GM23248 (cell line): ENCODE measurements at regions not wholly inside any gene's neighbourhood (a gene's known extent, or its start where the extent isn't known, plus 50 kb on each side); places are given as distances from the start of the nearest gene placed in this dataset.
A peak's percentile ranks its signal among the peaks of the same experiment; 100 is the strongest.

Experiments
- DNase-seq: peaks from one replicate; pipeline ENCODE4 v3.0.0-alpha.2; 2015
- H2AFZ ChIP-seq: fragments of 200-600 bp; sonication (generic); 2 replicates; pipeline ENCODE4 v1.6.1; 2016; ENCODE audit warnings: antibody characterized with exemption
- H3F3A ChIP-seq: fragments of 200-600 bp; sonication (generic); 2 replicates; pipeline ENCODE4 v1.6.1; 2016; ENCODE audit warnings: mild to moderate bottlenecking, antibody characterized with exemption, mixed run types; ENCODE audit not compliant: insufficient read depth
- H3K27ac ChIP-seq: fragments of 200-600 bp; sonication (generic); 2 replicates; pipeline ENCODE4 v1.5.1; 2016; ENCODE audit warnings: mild to moderate bottlenecking
- H3K27me3 ChIP-seq: fragments of 200-600 bp; sonication (generic); replicated peaks from 2 replicates; pipeline ENCODE4 v1.6.1; 2016; ENCODE audit warnings: mild to moderate bottlenecking; ENCODE audit not compliant: insufficient read depth
- H3K36me3 ChIP-seq: fragments of 200-600 bp; sonication (generic); 2 replicates; pipeline ENCODE4 v1.6.1; 2016; ENCODE audit warnings: low read depth, mild to moderate bottlenecking
- H3K4me1 ChIP-seq: fragments of 200-600 bp; sonication (generic); 2 replicates; pipeline ENCODE4 v1.6.1; 2016; ENCODE audit warnings: mild to moderate bottlenecking; ENCODE audit not compliant: insufficient read depth
- H3K4me2 ChIP-seq: fragments of 200-600 bp; sonication (generic); one replicate; pipeline ENCODE4 v1.6.1; 2016; ENCODE audit warnings: mild to moderate bottlenecking; ENCODE audit not compliant: unreplicated experiment
- H3K4me3 ChIP-seq: fragments of 200-600 bp; sonication (generic); 2 replicates; pipeline ENCODE4 v1.5.1; 2016; ENCODE audit warnings: mild to moderate bottlenecking
- H3K79me2 ChIP-seq: fragments of 200-600 bp; sonication (generic); 2 replicates; pipeline ENCODE4 v1.6.1; 2016; ENCODE audit warnings: mild to moderate bottlenecking; ENCODE audit not compliant: insufficient read depth
- H3K9ac ChIP-seq: fragments of 200-600 bp; sonication (generic); 2 replicates; pipeline ENCODE4 v1.6.1; 2016; ENCODE audit warnings: mild to moderate bottlenecking
- H3K9me2 ChIP-seq: fragments of 200-600 bp; sonication (generic); 2 replicates; pipeline ENCODE4 v1.6.1; 2016; ENCODE audit warnings: mixed run types, mild to moderate bottlenecking, moderate library complexity; ENCODE audit not compliant: insufficient read depth
- H3K9me3 ChIP-seq: fragments of 200-600 bp; sonication (generic); one replicate; pipeline ENCODE4 v1.6.1; 2017; ENCODE audit warnings: low read depth
- H4K20me1 ChIP-seq: fragments of 200-600 bp; sonication (generic); 2 replicates; pipeline ENCODE4 v1.6.0; 2016; ENCODE audit not compliant: insufficient read depth
- EZH2 ChIP-seq: fragments of 200-600 bp; sonication (generic); IDR thresholded peaks from 2 replicates; pipeline ENCODE4 v1.6.1; 2018; ENCODE audit warnings: antibody characterized with exemption, mild to moderate bottlenecking; ENCODE audit not compliant: insufficient read depth, poor library complexity, severe bottlenecking
- EZH2phosphoT487 ChIP-seq: fragments of 200-600 bp; sonication (generic); IDR thresholded peaks from 2 replicates; pipeline ENCODE4 v1.6.1; 2018; ENCODE audit warnings: antibody characterized with exemption, moderate library complexity, mild to moderate bottlenecking, low read depth; ENCODE audit not compliant: insufficient read depth
- WGBS, 2 experiments: methylation state at CpG; one replicate each; pipeline ENCODE4 v1.1.6; 2015 to 2017; ENCODE audit warnings: low lambda C conversion rate in 2 of 2, low coverage in 1 of 2; ENCODE audit errors: missing lambda C conversion rate in 2 of 2; 5-methylcytosine and 5-hydroxymethylcytosine counted together
- in situ Hi-C: fragments of 300-500 bp; cut with MboI; formaldehyde crosslinking; loops from 2 replicates; pipeline ENCODE4 v1.15.0; 2020

DNA sequence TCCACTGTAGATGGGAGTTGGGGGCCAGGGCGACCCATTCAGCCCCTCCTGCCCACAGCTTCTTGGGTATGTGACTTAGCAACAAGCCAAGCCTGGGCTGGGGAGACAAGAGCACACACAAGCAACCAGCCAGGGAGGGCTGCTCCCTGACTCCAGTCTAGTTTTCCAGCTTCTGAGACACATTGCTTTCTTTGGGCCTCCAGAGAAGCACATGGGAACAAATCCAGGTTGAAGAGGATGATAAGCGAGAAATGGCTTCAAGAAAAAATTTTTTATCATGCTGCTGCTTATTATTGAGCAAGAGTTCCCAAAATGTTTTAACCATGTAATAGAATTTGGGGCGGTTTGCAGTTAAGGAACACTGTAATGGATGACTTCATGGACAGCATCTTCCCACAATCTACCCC lies 173.7 kb downstream of the SOX9 start:
- Histone ChIP-seq H3K4me2 (no peak overlapping the region), H3K9ac (no peak overlapping the region), H2AFZ (no peak overlapping the region), H4K20me1 (no peaks in the 10 kb centered on the region), H3K27ac (no peak overlapping the region), H3K9me3 (no peaks in the 10 kb centered on the region), H3K9me2 (no peaks in the 10 kb centered on the region), H3K79me2 (no peaks in the 10 kb centered on the region), H3K36me3 (no peaks in the 10 kb centered on the region), H3K27me3 (no peaks in the 10 kb centered on the region; the same call in 1 of the 2 replicates), H3K4me1 (peaks cover 19% of the 10 kb centered on the region), H3K4me3 (no peak overlapping the region), H3F3A (peaks cover 5% of the 10 kb centered on the region; the same call in 1 of the 2 replicates)
- no peak for DNase-seq
- in situ Hi-C loops, result no loop called here
- 56 to 60% methylated on average over 3 of the region's 3 CpGs for WGBS, 2 experiments
- TF ChIP-seq EZH2 (no peak), EZH2phosphoT487 (no peak)

DNA sequence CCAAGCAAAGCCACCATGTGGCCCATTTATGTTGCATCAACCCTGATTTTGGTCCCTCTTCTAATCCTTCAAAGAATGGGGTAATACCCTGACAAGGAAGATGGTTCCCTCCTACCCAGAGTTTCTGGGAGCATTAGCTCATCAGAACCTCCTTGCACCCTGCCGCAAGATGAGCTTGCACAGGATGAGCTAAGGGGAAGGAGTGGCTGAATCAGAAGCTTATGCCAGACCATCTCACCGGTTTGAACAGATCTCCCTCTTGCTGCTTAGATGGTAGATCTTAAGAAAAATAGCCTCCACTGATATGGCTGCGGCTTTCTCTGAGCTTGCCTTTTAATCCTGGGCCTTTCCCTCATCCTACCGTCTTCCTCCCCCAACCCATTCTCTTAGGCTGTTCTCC lies 175.1 kb downstream of the SOX9 start:
- Histone ChIP-seq H2AFZ (no peak overlapping the region), H3K4me1 (peaks cover 19% of the 10 kb centered on the region), H3K36me3 (no peaks in the 10 kb centered on the region), H3K9me3 (no peaks in the 10 kb centered on the region), H3K9ac (no peak overlapping the region), H3K9me2 (no peaks in the 10 kb centered on the region), H3K27me3 (no peaks in the 10 kb centered on the region; the same call in 1 of the 2 replicates), H3K4me2 (no peak overlapping the region), H3F3A (peaks cover 5% of the 10 kb centered on the region; the same call in 1 of the 2 replicates), H3K79me2 (no peaks in the 10 kb centered on the region), H3K27ac (no peak overlapping the region), H3K4me3 (no peak overlapping the region), H4K20me1 (no peaks in the 10 kb centered on the region)
- 95% methylated on average over 4 of the region's 4 CpGs for WGBS, 2 experiments
- in situ Hi-C loops, result no loop called here
- DNase-seq, result no peak
- no peak for TF ChIP-seq EZH2
- no peak for TF ChIP-seq EZH2phosphoT487

- H3F3A ChIP-seq, result peaks cover 5% of the 10 kb centered on the region; the same call in 1 of the 2 replicates
- H3K79me2 ChIP-seq, result no peaks in the 10 kb centered on the region
- no peaks in the 10 kb centered on the region for H3K9me2 ChIP-seq
- 59 to 65% methylated on average over 1 of the region's 1 CpG for WGBS, 2 experiments
- peak; percentile 20 for DNase-seq
- H3K4me1 ChIP-seq, result peaks cover 19% of the 10 kb centered on the region
- TF ChIP-seq EZH2phosphoT487, result no peak
- TF ChIP-seq EZH2, result no peak
- no peak overlapping the region for H3K27ac ChIP-seq
- H3K9me3 ChIP-seq, result no peaks in the 10 kb centered on the region
- no peaks in the 10 kb centered on the region for H3K36me3 ChIP-seq
- in situ Hi-C loops, result no loop called here
- H2AFZ ChIP-seq, result no peak overlapping the region
- H3K27me3 ChIP-seq, result no peaks in the 10 kb centered on the region; the same call in 1 of the 2 replicates
- no peak overlapping the region for H3K4me3 ChIP-seq
- H4K20me1 ChIP-seq, result no peaks in the 10 kb centered on the region
- H3K4me2 ChIP-seq, result no peak overlapping the region
- H3K9ac ChIP-seq, result no peak overlapping the region
Observed at GRCh38 chr17:72296456-72296855, 175.6 kb downstream of the SOX9 start.

DNA sequence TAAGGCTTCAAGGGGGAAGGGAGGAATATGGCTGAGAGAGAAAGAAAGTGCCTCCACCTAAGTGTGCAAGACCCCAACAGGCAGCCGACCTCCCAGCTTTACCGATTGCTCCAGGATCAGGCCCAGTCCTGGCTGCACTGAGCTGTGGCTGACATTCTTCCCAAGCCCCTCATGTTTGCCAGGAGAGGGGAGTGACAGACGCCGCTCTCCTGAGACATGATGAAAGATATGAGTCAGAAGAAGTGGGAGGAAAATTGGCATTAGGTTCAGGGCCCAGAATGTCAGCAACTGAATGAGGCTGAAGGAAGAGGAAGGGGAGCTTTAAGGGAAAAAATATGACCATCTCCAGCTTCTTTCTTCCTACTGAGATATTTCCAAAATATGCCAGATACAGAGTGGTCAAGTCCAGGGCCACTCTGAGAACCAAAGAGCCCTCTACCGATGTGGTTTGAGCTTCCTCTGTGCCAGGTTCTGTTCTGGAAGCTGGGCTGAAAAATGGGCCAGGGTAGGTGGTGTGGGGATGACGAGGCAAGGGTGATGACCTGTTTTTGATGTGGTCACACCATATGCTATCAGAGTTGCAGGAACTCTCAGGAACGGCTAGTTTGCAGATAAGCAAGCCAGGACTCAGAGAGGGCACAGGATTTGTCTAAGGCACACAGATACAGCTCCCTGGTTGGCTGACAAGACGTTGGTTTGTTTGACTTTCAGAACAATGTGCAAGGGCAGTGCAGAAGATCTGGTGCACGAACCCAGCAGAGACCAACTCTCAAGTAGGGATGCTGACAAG lies 176.7 kb downstream of the SOX9 start:
- Histone ChIP-seq H3K4me1 (peaks cover 19% of the 10 kb centered on the region), H4K20me1 (no peaks in the 10 kb centered on the region), H3K79me2 (no peaks in the 10 kb centered on the region), H3K9me3 (no peaks in the 10 kb centered on the region), H3K9me2 (no peaks in the 10 kb centered on the region), H3K27ac (no peak overlapping the region), H3F3A (peaks cover 5% of the 10 kb centered on the region; the same call in 1 of the 2 replicates), H3K4me2 (peak overlapping the region; percentile 58), H3K9ac (no peak overlapping the region), H3K27me3 (no peaks in the 10 kb centered on the region; the same call in 1 of the 2 replicates), H3K4me3 (no peak overlapping the region), H3K36me3 (no peaks in the 10 kb centered on the region), H2AFZ (peak overlapping the region; percentile 12; the same call in 1 of the 2 replicates)
- WGBS, 2 experiments, result 14 to 15% methylated on average over 9 of the region's 9 CpGs
- DNase-seq, result peak; percentile 71
- in situ Hi-C loops, result no loop called here
- TF ChIP-seq EZH2phosphoT487, result no peak
